Stimulated activated naive B cell treated with anti-CD40 and anti-IgM and Interleukin-4, amounts not matched to agents 10 μg/mL and 1 μg/mL and 100 μg/mL, for 72 hours (primary cell): ENCODE measurements at regions not wholly inside any gene's neighbourhood (a gene's known extent, or its start where the extent isn't known, plus 50 kb on each side); places are given as distances from the start of the nearest gene placed in this dataset.

ENCODE experiments used
- ATAC-seq, 2 donors: fragments of 150-1000 bp; cut with Tn5 transposase; replicated peaks; 2 replicates each; pipeline ENCODE4 v1.10.0; 2021; ENCODE audit warnings: moderate library complexity in 1 of 2
- DNase-seq: peaks from one replicate; pipeline ENCODE4 v3.0.0; 2021
- H3K27ac Mint-ChIP-seq: one replicate; pipeline ENCODE4 v1.8.0; 2022; ENCODE audit warnings: mild to moderate bottlenecking, mixed read lengths
- H3K27me3 Mint-ChIP-seq, 2 donors: one replicate each; pipeline ENCODE4 v1.8.0; 2022; ENCODE audit warnings: mixed read lengths in 2 of 2
- H3K36me3 Mint-ChIP-seq, 2 donors: one replicate each; pipeline ENCODE4 v1.8.0; 2022; ENCODE audit warnings: mixed read lengths in 2 of 2, mild to moderate bottlenecking in 1 of 2
- H3K4me1 Mint-ChIP-seq, 2 donors: one replicate each; pipeline ENCODE4 v1.8.0; 2022; ENCODE audit warnings: mixed read lengths in 2 of 2, mild to moderate bottlenecking in 1 of 2
- H3K4me3 Mint-ChIP-seq, 2 donors: one replicate each; pipeline ENCODE4 v1.8.0; 2022; ENCODE audit warnings: mild to moderate bottlenecking in 2 of 2, mixed read lengths in 2 of 2, moderate library complexity in 1 of 2
- H3K9me3 Mint-ChIP-seq, 2 donors: one replicate each; pipeline ENCODE4 v1.8.0; 2022; ENCODE audit warnings: mixed read lengths in 2 of 2, mild to moderate bottlenecking in 1 of 2

GRCh38 chr11:116518141-116518540 lies 254.6 kb downstream of the BUD13 start:
- H3K27me3 Mint-ChIP-seq, result peaks cover 20 to 28% of the 10 kb centered on the region in 2 donors
- no peaks in the 10 kb centered on the region for H3K36me3 Mint-ChIP-seq
- H3K9me3 Mint-ChIP-seq, result peaks cover 0 to 2% of the 10 kb centered on the region in 2 donors
- DNase-seq (no peak), ATAC-seq (no peak)
- H3K27ac Mint-ChIP-seq, result no peak overlapping the region
- H3K4me1 Mint-ChIP-seq, result no peaks in the 10 kb centered on the region
- H3K4me3 Mint-ChIP-seq, result no peak overlapping the region

GRCh38 chr11:116517584-116517983 lies 255.2 kb downstream of the BUD13 start:
- peaks cover 0 to 2% of the 10 kb centered on the region in 2 donors for H3K9me3 Mint-ChIP-seq
- H3K36me3 Mint-ChIP-seq, result no peaks in the 10 kb centered on the region
- DNase-seq, result no peak
- ATAC-seq, result no peak
- peaks cover 20 to 30% of the 10 kb centered on the region in 2 donors for H3K27me3 Mint-ChIP-seq
- no peaks in the 10 kb centered on the region for H3K4me1 Mint-ChIP-seq
- no peak overlapping the region for H3K4me3 Mint-ChIP-seq
- H3K27ac Mint-ChIP-seq, result no peak overlapping the region

- Mint-ChIP-seq H3K27ac (no peak overlapping the region), H3K36me3 (no peaks in the 10 kb centered on the region), H3K27me3 (peaks cover 20 to 30% of the 10 kb centered on the region in 2 donors), H3K4me1 (no peaks in the 10 kb centered on the region), H3K4me3 (no peak overlapping the region), H3K9me3 (peaks cover 0 to 2% of the 10 kb centered on the region in 2 donors)
- ATAC-seq (no peak), DNase-seq (no peak)
Measured at GRCh38 chr11:116517077-116517476, 255.7 kb downstream of the BUD13 start.

GRCh38 chr11:116515664-116516184 lies 257.1 kb downstream of the BUD13 start:
- no peaks in the 10 kb centered on the region for H3K36me3 Mint-ChIP-seq
- H3K4me1 Mint-ChIP-seq, result no peaks in the 10 kb centered on the region
- peaks cover 0 to 2% of the 10 kb centered on the region in 2 donors for H3K9me3 Mint-ChIP-seq
- H3K4me3 Mint-ChIP-seq, result no peak overlapping the region
- H3K27ac Mint-ChIP-seq, result no peak overlapping the region
- DNase-seq, result no peak
- H3K27me3 Mint-ChIP-seq, result peaks cover 20 to 30% of the 10 kb centered on the region in 2 donors
- ATAC-seq, result no peak

GRCh38 chr11:116513894-116514293 lies 258.9 kb downstream of the BUD13 start:
- no peaks in the 10 kb centered on the region for H3K4me1 Mint-ChIP-seq
- no peak for DNase-seq
- peaks cover 0 to 2% of the 10 kb centered on the region in 2 donors for H3K9me3 Mint-ChIP-seq
- ATAC-seq, result no peak
- no peak overlapping the region for H3K27ac Mint-ChIP-seq
- peaks cover 26 to 34% of the 10 kb centered on the region in 2 donors for H3K27me3 Mint-ChIP-seq
- no peaks in the 10 kb centered on the region for H3K36me3 Mint-ChIP-seq
- no peak overlapping the region for H3K4me3 Mint-ChIP-seq

- no peak for ATAC-seq
- Mint-ChIP-seq H3K9me3 (peaks cover 0 to 2% of the 10 kb centered on the region in 2 donors), H3K27me3 (peaks cover 26 to 34% of the 10 kb centered on the region in 2 donors), H3K36me3 (no peaks in the 10 kb centered on the region), H3K4me3 (no peak overlapping the region), H3K4me1 (no peaks in the 10 kb centered on the region), H3K27ac (no peak overlapping the region)
- no peak for DNase-seq
Measured at GRCh38 chr11:116513278-116513823, 259.4 kb downstream of the BUD13 start.

- Mint-ChIP-seq H3K27me3 (peaks cover 25 to 32% of the 10 kb centered on the region in 2 donors), H3K4me1 (no peaks in the 10 kb centered on the region), H3K27ac (no peak overlapping the region), H3K4me3 (no peak overlapping the region), H3K9me3 (peaks cover 0 to 2% of the 10 kb centered on the region in 2 donors), H3K36me3 (no peaks in the 10 kb centered on the region)
- ATAC-seq (no peak), DNase-seq (no peak)
Measured at GRCh38 chr11:116512841-116513240, 259.9 kb downstream of the BUD13 start.

- Mint-ChIP-seq H3K9me3 (peaks cover 0 to 2% of the 10 kb centered on the region in 2 donors), H3K4me1 (no peaks in the 10 kb centered on the region), H3K36me3 (no peaks in the 10 kb centered on the region), H3K27me3 (peaks cover 19 to 35% of the 10 kb centered on the region in 2 donors), H3K4me3 (no peak overlapping the region), H3K27ac (no peak overlapping the region)
- DNase-seq, result no peak
- no peak for ATAC-seq
Measured at GRCh38 chr11:116511684-116512083, 261.1 kb downstream of the BUD13 start.

GRCh38 chr11:116510886-116511650 lies 261.7 kb downstream of the BUD13 start:
- H3K27ac Mint-ChIP-seq, result no peak overlapping the region
- no peak for DNase-seq
- H3K27me3 Mint-ChIP-seq, result peaks cover 19 to 39% of the 10 kb centered on the region in 2 donors

GRCh38 chr11:116510166-116510565 lies 262.6 kb downstream of the BUD13 start:
- Mint-ChIP-seq H3K4me1 (no peaks in the 10 kb centered on the region), H3K4me3 (no peak overlapping the region), H3K27ac (no peak overlapping the region), H3K36me3 (no peaks in the 10 kb centered on the region), H3K9me3 (no peaks in the 10 kb centered on the region), H3K27me3 (peaks cover 18 to 40% of the 10 kb centered on the region in 2 donors)
- DNase-seq, result no peak
- no peak for ATAC-seq

More at GRCh38 chr11:116510886-116511650, 261.7 kb downstream of the BUD13 start:
- ATAC-seq, result no peak
- Mint-ChIP-seq H3K36me3 (no peaks in the 10 kb centered on the region), H3K4me3 (no peak overlapping the region), H3K9me3 (peaks cover 0 to 2% of the 10 kb centered on the region in 2 donors), H3K4me1 (no peaks in the 10 kb centered on the region)

GRCh38 chr11:116509551-116509950 lies 263.2 kb downstream of the BUD13 start:
- no peak overlapping the region for H3K27ac Mint-ChIP-seq
- no peaks in the 10 kb centered on the region for H3K36me3 Mint-ChIP-seq
- peaks cover 21 to 41% of the 10 kb centered on the region in 2 donors for H3K27me3 Mint-ChIP-seq
- no peak overlapping the region for H3K4me3 Mint-ChIP-seq
- DNase-seq (no peak), ATAC-seq (no peak)
- no peaks in the 10 kb centered on the region for H3K4me1 Mint-ChIP-seq
- no peaks in the 10 kb centered on the region for H3K9me3 Mint-ChIP-seq

- H3K4me1 Mint-ChIP-seq, result no peaks in the 10 kb centered on the region
- H3K4me3 Mint-ChIP-seq, result no peak overlapping the region
- ATAC-seq (no peak), DNase-seq (no peak)
- peaks cover 36 to 47% of the 10 kb centered on the region in 2 donors for H3K27me3 Mint-ChIP-seq
- H3K27ac Mint-ChIP-seq, result no peak overlapping the region
- no peaks in the 10 kb centered on the region for H3K9me3 Mint-ChIP-seq
- no peaks in the 10 kb centered on the region for H3K36me3 Mint-ChIP-seq
Measured at GRCh38 chr11:116507849-116508695, 264.7 kb downstream of the BUD13 start.

GRCh38 chr11:116507016-116507415 lies 265.8 kb downstream of the BUD13 start:
- no peaks in the 10 kb centered on the region for H3K36me3 Mint-ChIP-seq
- DNase-seq, result no peak
- no peak for ATAC-seq
- H3K27ac Mint-ChIP-seq, result no peak overlapping the region
- H3K27me3 Mint-ChIP-seq, result peaks cover 47 to 49% of the 10 kb centered on the region in 2 donors
- H3K4me3 Mint-ChIP-seq, result no peak overlapping the region
- no peaks in the 10 kb centered on the region for H3K4me1 Mint-ChIP-seq
- H3K9me3 Mint-ChIP-seq, result no peaks in the 10 kb centered on the region

GRCh38 chr11:116506263-116506825 lies 266.4 kb downstream of the BUD13 start:
- H3K27ac Mint-ChIP-seq, result no peak overlapping the region
- no peaks in the 10 kb centered on the region for H3K36me3 Mint-ChIP-seq
- no peak overlapping the region for H3K4me3 Mint-ChIP-seq
- ATAC-seq, result no peak
- no peaks in the 10 kb centered on the region for H3K9me3 Mint-ChIP-seq
- DNase-seq, result no peak
- no peaks in the 10 kb centered on the region for H3K4me1 Mint-ChIP-seq
- peaks cover 49 to 53% of the 10 kb centered on the region in 2 donors for H3K27me3 Mint-ChIP-seq
